HG03457 (cell line): ENCODE measurements at regions not wholly inside any gene's neighbourhood (a gene's known extent, or its start where the extent isn't known, plus 50 kb on each side); places are given as distances from the start of the nearest gene placed in this dataset.
A peak's percentile ranks its signal among the peaks of the same experiment; 100 is the strongest.

Experiments
- ATAC-seq: cut with Tn5 transposase; IDR thresholded peaks from one replicate; pipeline ENCODE4 v1.9.1; 2021; ENCODE audit warnings: moderate number of reproducible peaks; ENCODE audit not compliant: unreplicated experiment

DNA sequence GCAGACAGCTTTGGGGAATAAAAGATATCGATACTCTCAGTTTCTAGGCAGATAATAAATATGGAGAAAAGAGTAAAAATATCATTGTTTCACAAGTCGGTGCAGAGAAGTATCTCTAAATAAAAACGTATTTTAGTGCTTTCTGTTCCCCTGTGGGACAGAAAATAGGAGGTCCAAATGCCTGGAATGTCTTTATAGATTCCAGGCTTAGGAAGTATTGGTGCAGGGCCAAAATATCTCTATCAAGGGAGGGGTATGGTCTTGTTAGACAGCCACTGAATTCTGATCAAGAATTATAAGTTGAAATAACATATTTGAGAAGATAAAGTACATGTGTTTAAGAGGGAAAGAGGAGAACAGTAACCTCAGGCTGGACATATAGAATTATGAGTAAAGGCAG is 596.4 kb downstream of the PCDH18 start:
- no peak for ATAC-seq

DNA sequence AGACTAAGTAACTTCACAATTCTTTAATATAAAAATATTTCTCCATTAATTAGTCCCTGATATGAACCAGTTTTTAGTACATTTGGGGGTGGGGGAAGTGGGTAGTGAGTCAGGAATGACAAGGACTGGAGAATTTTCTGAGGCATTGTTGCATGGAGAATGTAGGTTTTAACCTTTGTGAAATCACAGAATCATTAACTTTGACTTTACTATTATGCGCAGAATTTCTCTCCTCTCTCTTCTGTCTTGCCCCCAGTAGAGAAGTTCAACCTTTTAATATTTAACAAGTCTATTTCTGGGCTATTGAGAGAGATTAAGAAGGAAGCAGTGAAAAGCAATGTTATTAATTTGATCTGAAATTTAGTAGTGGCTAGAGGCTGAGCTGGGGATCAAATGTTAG is 597.0 kb downstream of the PCDH18 start:
- ATAC-seq, result no peak

DNA sequence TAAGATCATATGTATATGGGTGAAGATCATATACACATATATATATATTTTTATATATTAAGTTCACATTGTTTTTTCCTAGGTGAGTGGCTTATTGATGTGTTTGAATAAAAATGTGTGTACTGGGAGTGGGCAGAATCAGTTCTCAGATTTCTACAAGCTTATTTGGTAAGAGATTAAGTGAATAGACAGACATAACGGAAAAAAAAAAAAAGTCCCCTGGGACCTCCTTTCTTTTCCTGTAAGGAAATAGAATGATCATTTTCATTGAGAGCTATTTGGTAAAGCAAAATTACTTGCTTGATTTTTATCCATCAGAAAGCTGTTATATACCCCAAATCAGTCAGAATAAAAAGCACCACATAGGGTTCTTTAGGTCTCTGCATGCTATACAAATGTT is 597.7 kb downstream of the PCDH18 start:
- ATAC-seq, result no peak

DNA sequence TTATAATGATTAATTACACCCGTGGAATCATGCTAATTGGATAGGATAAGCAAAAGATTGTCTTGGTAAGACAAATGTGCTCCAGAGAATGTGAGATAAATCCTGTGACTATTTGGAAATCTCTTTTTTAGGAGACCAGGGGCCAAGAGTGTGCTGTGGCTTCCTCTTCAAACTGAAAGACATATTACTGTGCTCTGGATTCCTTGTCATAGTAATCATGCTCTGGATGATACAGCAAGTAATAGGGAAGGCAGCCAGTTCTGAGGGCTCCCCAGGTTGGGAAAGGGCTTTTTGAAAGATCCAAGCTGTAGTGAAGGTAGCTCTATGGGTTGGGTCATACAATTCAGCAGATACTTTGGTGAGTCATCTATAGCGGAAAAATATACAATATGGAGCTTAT is 600.5 kb downstream of the PCDH18 start:
- no peak for ATAC-seq

DNA sequence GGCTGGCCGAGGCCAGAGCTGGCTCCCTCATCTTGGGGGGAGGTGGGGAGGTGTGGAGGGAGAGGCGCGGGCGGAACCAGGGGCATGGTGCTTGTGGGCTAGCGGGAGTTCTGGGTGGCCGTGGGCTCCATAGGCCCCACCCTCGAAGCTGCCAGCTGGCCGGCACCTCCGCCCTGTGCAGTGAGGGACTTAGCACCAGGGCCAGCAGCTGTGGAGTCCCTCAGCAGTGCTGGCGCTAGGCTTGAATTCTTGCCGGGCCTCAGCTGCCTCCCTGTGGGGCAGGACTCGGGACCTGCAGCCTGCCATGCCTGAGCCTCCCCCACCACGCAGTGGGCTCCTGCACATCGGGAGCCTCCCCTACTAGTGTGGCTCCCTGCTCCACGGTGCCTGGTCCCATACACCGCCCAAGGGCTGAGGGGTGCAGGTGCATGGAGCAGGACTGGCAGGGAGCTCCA is 603.3 kb downstream of the PCDH18 start:
- ATAC-seq, result no peak

DNA sequence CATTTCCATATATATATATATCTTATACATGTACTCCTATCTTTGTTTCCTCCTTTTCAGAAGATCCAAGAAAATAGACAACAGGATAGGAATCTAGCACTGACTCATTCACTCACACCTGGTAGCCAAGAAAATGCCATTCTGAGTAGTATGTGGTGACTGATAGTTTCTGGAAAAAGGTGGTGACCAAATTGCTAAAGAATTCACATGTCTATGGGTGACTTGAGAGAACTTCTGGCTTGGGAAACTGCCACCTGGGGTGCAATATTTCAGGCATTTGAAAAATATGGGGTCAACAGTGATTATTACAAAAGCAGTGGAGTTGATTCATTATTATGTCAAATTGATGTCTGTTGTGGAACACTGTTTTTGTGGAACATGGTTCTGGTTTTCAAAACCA is 605.1 kb downstream of the PCDH18 start:
- ATAC-seq, result no peak

DNA sequence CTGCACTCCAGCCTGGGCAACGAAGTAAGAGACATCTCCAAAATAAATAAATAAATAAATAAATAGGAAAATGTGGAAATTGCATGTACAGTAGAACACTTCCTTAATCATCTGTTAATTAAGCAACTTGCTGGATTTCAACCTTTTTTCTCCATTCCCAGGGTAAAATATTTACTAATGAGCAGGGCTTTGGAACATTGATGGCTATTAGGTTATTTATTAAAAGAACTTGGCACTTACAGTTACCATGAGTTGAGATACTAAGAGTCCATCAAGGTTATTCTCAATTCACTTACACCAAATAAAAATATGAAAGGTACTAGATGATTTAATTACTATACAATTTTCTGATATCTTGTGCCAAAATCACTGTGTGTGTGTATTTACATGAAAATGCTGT is 607.1 kb downstream of the PCDH18 start:
- no peak for ATAC-seq

DNA sequence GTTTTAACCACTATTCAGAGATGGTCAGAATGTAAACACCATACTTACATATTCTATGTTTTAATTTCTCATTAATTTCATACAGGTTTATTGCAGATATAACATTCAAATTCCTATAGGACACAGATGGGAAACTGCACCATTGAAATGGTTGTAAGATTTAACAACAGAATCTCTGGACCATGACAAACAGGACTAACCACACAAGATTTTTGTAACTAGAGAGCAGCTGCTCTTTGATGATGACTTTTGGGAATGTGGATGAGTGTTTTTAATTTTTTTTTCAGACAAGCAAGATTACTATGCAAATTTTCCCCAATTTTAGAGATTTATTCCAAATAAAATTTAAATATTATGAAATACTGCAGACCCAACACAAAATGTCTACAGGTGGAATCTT is 610.2 kb downstream of the PCDH18 start:
- ATAC-seq, result no peak

DNA sequence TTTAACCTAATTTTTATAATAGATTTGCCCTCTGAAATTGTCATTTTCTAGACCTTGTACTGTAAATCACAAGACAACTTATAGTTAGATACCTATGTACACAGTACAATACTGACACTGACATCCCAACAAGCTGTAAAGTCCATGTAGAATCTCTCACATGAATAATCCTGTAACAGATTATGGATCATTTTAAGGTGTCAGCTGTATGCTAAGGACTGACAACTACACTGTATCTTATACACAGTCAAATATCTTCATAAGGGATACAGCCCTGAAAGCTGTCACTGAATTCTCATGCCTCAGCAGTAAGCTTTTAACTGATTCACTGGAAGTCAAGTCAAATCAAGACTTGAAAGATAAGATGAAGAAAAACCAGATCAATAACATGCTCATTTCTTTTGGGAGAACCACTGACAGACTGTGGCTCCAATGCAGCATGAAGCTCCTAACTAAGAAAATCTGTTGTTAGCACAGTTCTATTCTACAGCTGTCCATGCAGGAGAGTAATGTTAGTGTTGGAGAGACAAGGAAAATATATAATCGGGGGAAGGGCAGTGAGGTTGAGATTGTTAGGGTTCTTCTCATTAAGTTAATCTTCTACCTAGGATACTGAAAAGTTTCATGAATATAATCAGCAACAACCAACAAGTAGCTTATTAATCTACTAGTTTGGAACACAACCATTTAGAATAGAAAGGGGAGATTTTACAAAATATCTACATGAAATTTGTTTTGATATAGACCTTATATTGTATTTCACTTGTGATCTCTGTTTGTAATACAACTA is 612.0 kb downstream of the PCDH18 start:
- no peak for ATAC-seq

DNA sequence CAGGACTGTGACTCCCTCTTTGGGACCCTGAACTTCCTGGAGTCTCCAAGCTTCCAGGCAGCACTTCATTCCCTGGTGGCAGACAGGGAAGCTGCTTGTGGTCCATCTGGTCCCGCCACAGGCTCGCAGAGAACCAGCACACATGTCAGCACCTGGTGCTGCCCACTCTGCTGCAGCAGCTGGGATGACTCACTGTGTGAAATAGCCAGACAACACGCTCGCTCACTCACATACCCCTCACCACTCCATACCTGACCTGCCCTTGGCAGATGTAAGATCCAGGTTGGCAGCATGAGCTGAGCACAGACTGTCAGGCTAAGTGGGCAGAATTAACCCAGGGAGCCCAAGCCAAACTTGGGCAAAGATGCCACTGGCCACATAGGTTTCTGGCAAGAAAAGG is 613.5 kb downstream of the PCDH18 start:
- ATAC-seq, result no peak

DNA sequence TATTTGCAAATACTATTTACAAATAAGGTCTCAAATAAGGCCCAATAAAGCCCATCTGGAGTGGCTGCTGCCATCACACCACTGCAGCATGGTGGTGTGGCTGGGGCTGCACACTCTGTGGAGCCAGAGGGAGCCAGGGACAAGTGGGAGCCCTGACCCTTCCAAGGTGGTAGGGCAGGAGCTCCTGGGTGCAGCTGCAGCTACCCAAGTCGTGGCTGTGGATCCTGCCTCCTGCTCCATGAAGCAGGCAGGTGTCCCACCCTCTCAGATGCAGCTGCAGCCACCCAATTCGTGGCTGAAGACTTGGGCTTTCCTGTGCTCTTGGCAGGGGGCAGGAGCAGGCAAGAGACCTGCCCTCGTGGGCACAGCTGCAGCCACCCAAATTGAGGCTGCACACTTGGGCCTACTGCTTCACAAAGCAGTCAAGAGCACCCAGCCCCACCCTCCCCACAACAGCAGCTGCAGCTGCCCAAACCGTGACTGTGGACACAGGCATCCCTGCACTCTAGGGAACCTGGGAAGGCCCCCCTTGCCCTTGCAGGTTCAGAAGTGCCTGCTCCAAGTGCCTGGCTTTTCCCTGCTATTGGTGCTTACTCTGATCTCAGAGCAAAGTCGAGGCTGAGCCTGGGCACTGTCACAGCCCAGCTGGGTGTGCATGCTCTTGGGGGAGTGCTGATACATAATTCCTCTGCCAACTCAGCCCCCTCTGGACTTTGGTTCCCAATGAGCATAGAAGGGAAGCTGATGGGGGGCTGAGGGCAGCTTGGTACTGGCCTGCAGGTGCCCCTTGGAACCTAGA is 614.8 kb downstream of the PCDH18 start:
- ATAC-seq, result no peak

DNA sequence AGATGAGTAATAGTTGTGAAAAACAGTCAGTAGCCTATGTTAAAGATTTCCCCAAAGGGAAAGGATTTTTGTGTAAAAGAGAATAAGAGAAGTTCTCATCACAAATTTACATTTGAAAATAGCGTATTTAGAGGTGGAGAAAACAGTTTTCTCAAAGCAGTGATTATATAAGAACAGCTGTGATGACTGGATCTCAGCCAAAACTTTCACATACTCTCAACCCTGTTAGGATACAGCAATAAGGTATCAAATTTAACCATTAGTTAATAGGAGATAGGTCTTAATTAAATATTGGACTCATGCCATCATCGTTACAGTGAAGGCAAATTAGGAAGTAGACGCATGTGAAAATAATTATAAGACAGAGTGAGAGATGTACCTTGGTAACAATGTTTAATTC is 622.7 kb downstream of the PCDH18 start:
- no peak for ATAC-seq

DNA sequence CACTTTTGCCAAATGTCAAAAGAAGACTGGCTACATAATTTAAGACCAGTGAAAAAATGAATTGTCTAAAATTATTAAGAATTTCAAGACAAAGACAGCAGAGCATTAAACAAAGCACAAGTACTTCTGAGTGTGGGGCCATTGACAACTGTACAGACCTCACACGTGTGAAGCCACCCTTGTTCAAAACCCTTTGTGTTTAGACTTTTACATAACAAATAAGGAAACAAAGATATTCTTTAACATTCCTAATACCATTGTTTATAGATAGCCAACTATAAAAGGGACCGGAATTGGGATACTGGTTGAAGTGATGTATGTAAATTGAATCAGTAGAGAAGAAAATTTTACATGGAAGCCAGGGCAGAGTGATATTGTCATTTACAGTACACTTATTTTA is 624.2 kb downstream of the PCDH18 start:
- no peak for ATAC-seq

DNA sequence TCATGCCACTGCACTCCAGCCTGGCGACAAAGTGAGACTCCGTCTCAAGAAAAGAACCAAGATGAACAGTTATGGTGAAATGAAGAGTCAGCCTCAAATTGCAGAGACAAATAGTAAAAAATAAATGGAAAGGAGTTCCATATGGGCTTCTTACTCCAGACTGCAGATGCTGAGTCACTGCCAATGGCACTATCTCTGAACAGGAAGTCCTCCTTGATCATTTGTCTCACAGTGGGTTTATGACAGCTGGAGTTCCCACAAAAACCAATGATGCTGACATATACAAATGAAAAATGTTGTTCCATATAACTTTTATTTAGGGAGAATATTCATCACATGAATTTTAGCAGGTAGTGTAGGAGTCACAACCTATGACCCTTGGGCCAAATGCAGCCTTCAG is 631.6 kb downstream of the PCDH18 start:
- no peak for ATAC-seq

DNA sequence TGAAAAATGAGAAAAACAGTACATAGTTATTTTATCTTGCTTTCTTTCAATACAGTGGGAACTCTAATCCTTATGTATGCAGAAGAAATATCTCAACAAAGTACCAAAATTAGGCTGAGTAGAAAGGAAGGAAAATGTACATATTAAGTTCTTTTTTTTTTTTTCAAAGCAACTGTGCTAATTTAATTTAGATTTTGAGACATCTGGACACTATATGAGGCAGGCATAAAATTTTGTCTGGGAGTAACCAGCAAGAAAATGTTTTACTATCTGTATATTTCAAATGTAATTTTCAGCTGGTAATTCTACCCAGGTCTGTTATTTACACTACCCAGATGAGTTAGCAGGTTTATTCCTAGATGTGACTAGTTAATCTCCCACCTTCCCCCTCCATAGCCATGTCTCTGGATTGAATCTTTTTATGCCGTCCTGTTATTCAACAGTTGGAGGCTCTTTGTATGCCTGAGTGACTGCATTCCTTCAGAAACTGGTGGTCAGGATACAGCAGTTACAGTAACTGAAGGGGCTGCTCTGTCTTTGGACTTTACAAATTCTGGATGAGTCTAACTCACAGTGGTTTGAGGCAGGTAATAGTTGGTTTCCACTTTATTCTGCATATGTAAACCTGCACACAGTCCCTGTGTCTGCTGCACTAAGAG is 633.6 kb downstream of the PCDH18 start:
- ATAC-seq, result no peak

DNA sequence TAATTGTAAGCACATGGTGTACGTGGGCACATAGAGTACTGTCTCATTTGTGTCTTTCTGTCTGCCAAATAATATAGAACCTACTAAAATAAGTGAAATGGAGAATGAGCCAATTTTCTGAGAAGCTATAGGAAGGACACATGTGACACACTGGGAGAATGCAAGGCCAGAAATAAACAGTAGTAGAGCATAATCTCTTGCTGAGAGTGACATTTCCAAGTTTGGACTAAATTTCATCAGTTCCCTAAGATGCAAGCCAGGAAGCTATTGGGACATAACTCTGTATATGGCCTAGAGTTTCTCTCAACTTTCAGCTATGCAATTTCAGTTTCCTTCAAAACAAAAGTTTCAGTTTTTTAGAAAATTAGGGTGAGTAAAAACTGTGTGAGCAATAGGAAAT is 638.7 kb downstream of the PCDH18 start:
- ATAC-seq, result no peak

DNA sequence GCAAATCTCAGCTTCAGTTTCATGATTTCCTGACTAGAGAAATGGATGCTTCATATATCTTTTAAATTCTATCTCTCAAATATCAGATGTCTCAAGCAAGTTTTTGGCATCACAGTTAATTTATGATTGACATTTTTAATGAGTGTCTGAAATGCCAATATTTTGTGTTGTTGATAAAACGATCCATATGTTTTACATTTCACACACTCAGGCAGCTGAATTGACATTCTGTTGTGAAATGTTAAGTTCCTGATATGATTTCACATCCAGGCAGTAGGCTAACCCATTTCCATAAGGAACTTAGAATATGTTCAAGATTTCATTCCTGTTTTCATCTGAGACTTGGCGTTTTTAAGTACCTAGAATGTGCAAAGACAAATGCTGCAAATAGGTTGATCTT is 650.6 kb downstream of the PCDH18 start:
- ATAC-seq, result no peak

DNA sequence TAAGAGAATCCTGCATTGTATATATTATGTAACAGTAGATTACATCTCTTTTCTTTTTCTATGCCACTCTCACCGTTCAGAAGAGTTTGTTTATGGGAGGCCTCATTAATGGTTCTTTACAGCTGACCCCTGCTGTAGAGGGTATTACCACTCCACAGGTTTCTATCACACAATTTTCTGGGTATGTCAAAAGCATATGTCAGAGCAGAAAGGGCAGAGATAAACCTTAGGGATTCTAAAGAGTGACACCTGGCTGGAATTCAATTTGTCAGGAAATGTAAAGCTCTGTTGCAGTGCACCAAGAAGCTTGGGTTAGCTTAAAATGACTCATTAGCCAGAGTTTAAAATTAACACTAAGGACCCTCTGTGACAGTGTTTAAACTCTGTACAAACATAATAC is 658.7 kb downstream of the PCDH18 start:
- no peak for ATAC-seq

DNA sequence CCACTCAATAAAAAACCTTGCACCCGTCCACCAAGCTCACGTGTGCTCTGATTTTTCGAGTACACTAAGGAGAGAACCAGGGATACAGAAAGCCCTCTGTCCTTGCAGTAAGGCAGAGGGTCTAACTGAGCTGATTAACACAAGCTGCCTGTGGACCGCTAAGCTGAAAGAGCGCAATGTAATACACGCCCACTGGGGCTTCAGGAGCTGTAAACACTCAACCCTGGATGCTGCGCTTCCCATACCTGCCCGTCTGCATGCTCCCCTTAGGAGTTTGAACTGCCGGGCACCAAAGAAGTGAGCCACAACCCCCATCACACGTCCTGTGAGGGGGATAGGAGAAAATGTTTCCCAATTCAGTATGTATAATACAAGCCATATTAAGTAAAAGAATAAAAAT is 664.8 kb downstream of the PCDH18 start:
- no peak for ATAC-seq

DNA sequence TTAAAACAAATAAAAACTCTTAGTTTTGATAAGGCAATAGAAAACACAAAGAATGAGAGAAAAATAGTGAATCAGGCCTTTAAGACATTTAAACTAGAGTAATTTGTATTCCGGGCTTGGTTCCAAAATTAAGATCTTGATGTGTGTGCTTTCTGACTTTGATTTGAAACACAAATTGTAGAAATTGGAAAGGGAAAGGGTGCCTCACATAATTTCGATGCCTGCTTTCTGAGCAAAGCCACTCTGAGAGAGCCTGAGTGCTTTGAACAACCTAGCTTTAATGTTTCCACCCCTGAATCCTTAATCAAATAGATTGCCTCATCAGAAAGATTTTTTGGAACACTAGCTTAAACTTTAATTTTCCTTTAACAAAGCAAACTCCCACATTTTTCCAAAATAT is 666.8 kb downstream of the PCDH18 start:
- ATAC-seq, result no peak

DNA sequence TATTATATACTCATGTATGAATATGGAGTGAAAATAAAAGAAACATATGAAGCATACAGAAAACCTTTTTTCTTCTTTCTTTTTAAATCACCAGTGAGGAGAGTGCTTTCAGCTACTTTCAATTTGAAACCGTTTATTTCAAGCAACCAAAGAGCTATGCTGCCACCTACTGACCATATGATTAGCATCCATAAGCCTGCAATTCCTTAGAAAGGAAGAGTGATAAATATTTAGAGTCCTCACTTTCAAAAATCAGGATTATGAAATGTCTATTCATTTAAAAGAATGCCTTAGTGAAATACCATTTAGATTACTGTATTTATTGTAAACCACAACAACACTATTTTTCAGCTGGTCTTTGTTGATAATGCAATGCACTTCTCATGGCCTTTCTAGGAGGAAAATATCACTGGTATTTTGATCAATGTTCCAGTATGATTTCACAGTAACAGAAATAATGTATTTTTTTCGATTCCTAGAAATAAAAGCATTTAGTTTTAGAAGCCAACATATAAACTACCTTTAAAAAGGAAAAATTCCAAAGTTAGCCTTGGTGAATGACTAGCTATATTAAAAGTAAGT is 667.6 kb downstream of the PCDH18 start:
- peak; percentile 92 for ATAC-seq

DNA sequence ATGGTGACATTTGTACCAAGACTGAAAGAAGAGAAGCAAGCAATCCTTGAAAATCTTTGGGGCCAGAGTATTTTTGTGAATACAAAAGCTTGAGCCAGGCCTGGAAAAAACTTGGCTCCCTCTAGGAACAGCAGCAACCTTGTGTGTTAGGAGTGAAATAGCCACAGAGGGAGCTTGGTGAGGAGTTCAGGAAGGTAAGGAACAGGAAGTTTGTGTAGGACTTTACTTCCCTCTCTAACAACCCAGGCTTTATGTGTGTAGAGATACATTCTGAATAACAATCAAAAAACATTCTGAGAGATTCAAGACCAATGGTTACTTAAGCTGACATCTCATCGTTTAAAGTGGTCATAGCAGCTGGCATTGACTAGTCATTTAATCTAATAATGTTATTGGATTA is 668.5 kb downstream of the PCDH18 start:
- ATAC-seq, result no peak
